ENCODE measurements at regions not wholly inside any gene's neighbourhood (a gene's known extent, or its start where the extent isn't known, plus 50 kb on each side); places are given as distances from the start of the nearest gene placed in this dataset.

DNA sequence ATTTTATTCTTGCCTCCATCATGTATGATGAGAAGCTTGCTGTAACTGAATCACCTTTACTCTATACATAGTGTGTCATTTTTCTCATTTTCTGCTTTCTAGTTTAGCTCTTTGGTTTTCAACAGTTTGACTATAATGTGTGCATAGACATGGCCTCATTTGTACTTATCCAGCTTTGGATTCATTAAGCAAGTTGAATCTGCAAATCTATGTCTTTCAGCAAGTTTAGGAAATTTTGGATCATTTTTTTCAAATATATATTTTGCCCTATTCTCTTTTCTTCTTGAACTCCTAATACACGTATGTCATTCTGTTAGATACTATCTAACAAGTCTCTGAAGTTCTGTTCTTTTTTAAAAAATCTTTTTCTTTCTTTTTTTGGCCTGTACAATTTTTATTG is 57.8 kb downstream of the PRLHR start:
- no peak for DNase-seq

GRCh38 chr10:118534136-118534535 is 61.3 kb downstream of the PRLHR start:
- DNase-seq, result no peak

DNA sequence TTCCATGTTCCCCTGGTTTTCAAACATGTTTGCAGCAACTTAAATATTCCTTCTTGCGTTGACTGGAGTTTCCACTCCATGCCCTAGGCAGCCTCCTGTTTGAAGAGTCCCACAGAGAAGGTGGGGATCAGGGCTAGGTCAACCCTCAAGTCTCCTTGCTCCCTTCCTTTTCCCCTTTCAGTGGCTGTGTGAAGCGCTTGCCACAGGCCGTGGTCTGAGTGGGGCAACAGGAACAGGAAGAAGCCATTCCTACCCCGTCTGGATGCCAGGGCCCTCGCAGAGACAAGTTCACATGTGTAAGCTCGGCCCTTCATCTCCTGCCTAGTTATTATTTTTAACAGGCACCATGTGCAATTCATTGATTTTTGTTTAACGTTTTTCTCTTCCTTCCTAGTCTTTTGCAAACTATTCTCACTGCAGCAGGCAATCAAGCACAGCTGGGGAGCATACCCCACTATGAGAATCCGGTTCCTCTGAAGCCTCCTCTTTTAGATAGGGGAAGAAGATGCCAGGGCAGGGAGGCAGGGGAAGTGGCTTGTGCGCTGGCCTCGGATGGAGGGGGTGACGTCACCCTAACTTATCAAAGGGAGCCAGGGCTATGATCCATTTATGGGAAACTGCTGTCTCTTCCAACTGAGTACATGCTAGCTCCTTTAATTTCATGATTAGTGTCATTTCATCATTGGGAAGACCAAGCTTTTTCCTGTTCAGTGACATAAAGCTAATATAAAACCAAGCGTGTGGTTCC is 64.2 kb downstream of the PRLHR start:
- no peak for DNase-seq

DNA sequence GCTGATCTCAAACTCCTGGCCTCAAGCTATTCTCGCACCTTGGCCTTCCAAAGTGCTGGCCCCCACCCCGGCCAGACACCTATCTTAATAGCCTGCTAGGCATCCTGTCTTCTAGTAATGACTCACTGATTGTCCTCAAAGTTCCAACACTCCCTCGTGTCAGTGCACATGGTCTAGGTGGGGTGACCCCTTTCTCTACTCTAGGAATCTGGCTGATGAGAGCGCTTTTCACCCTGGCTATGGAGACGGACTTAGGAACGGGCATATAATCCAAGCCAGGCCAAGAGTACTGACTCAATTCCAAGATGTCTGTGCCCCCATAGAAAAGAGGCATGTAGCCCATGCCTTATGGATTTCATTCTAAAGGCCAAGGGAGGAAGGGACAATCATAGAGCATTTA is 67.0 kb downstream of the PRLHR start:
- DNase-seq, result no peak

DNA sequence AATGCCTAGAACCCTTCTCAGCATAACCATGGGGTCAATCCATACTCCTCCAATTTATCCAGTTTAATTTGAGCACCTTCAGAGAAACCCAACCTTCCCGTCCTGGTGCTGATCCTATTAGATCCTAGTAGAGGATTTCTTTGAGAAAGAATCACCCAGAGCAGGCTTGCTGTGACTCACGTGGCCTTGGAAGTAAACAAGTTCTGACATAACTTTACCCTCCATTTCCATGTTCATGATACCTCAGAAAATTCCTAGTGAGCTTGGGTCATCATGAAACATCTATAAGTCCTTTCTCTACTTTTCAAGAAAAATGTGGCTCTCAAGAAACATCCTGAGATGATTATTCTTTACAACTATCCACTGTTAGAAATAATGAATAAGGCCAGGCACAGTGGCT is 71.7 kb downstream of the PRLHR start:
- DNase-seq, result no peak

DNA sequence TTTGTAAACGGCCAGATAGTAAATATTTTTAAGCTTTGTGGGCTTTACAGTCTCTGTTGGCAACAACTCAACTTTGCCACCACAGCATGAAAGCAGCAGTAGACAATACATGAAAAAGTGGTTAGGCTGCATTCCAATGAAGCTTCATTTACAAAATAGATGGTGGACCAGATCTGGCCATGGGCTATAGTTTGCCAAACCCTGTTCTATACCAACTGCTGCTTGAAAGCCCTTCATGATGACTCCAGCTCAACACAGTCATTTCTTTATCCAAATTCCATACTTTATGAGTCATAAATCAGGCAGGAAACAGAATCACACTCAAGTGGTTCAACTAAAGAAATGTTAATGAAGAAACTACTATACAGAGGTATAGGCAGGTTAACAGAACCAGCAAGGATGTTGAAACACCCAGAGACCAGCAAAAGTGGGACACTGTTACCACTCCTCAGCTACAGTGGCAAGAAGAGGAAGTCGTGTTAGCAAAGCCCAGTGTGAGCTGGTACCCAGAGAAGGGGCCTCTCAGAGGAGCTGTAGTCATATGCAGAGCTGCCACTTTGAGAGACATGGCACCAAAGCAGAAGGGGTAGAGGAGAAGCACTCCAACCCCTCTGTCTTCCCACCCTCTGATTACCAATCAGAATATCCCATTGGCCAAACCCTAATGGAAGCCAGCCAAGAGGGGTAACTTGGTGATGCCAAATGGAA is 72.5 kb downstream of the PRLHR start:
- DNase-seq, result no peak

DNA sequence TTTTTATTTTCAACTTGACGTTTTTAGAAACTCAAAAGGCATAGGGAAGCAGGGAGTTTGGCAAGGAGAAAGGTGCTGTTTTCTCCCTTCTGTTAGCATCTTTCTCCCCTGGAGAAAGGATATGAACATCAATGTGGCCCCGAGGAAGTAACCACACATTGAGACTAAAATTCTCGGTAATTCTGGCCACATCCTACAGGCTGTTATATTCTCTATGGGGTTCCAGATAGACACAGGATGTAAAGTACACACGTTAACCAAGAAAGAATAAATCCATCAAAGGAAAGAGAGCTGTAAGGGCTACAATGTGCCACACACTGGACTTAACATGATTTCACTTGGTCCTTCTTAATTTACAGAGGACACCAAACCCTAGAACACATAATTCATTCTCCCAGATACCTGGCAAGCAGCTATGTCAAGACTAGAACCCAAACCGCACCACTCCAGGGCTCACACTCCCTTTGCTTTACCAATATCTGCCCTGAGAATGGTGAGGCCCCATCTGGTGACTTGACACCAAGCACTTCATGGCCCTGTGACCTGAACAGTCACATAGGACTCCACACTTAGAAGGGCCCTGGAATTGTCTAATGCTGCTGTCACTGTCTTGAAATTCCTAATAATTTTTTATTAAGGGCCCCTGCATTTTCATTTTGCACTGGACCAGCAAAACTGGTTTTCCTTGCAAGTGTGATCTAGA is 73.9 kb downstream of the PRLHR start:
- no peak for DNase-seq

- DNase-seq, result no peak
These were observed 75.2 kb downstream of the PRLHR start for GRCh38 chr10:118520116-118520742.

DNA sequence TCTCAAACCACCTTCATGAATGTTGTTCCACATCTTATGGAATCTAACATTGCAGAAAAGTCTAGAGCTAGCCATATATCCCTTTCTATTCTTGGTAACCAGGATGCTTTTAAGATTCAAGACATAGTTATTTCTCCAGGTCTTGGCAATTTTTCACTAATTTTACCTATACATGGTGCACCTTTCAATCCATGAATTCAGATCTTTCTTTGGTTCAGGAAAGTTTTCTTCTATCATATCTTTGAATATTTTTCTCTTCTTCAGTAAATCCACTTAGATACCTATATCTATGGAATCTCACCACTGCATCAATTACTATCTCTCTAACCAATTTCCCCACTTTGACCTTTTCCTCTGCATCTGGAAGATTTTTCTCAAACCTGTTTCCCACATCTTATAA is 77.4 kb downstream of the PRLHR start:
- DNase-seq, result no peak

GRCh38 chr10:118516716-118517115 is 78.7 kb downstream of the PRLHR start:
- DNase-seq, result no peak

GRCh38 chr10:118513174-118513573 is 82.3 kb downstream of the PRLHR start:
- no peak for DNase-seq

- DNase-seq, result no peak
These were observed 83.7 kb downstream of the PRLHR start for GRCh38 chr10:118511711-118512110.

GRCh38 chr10:118508863-118509262 is 86.6 kb downstream of the PRLHR start:
- no peak for DNase-seq

GRCh38 chr10:118508355-118508754 is 87.1 kb downstream of the PRLHR start:
- DNase-seq, result no peak

GRCh38 chr10:118506671-118507590 is 88.5 kb downstream of the PRLHR start:
- no peak for DNase-seq

DNA sequence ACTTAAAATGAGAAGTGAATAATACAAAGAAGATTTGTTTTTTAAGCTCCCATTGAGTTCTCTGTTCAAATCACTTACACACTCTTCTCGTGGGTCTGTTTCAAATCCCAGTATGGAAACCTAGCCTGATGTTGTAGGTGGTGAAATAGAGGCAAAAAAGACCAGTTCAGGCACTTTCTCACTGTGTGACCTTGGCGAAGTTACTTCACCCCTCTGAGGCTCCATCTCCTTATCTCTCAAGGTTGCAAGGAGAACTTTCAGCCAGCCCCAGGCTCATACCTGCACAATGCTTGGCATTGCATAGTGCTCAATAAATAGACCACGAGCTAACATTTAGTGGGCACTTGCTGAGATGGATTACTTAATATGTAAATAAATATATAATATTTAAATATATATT is 90.1 kb downstream of the PRLHR start:
- no peak for DNase-seq

DNA sequence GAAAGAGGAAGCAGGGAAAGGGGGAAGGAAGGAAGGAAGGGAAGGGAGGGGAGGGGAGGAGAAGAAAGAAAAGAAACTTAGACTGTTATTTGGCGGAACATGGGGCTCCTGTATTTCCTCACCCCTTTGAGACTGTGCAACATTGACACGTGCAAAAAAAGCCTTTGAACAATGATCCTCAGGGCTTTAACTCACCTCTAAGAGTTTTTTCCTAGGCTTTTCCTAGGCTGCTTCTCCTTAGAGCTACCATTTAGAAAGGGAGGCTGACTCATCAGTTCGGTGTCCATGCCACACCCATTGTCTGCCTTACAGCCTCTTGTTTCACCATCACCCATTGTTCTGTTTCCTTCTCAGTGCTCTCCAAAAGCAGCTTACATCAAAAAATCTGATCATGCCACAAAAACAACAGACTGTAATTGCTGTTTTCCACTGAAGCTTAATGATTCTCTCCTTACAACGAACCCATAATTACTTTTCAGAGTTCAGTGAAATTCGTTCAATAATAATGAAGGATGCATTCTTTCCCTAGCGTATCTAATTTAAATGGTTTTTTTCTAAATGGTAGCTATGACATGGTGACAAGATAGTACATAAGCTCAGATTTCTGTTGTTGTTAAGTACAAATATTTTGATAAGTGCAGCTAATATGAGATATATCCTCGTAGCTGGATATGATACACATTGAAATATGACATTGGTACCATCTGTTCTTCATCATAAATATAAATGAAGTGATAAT is 90.8 kb downstream of the PRLHR start:
- no peak for DNase-seq

DNA sequence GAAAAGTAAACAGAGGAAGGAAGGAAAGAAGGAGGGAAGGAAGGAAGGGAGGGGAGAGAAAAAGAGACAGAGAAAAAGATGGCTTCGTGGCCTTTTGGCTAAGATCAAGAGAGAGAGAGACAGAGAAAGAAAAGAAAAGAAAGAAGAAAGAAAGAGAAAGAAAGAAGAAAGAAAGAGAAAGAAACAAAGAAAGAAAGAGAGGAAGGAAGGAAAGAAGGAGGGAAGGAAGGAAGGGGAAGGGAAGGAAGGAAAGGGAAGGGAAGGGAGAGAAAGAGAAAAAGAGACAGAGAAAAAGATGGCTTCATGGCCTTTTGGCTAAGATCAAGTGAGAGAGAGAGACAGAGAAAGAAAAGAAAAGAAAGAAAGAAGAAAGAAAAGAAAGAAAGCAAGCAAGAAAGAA is 91.4 kb downstream of the PRLHR start:
- DNase-seq, result no peak

GRCh38 chr10:118503192-118503591 is 92.3 kb downstream of the PRLHR start:
- DNase-seq, result no peak

GRCh38 chr10:118501637-118502440 is 93.6 kb downstream of the PRLHR start:
- DNase-seq, result no peak

GRCh38 chr10:118501171-118501570 is 94.3 kb downstream of the PRLHR start:
- no peak for DNase-seq
